GM23248 (cell line): ENCODE measurements at regions not wholly inside any gene's neighbourhood (a gene's known extent, or its start where the extent isn't known, plus 50 kb on each side); places are given as distances from the start of the nearest gene placed in this dataset.

Experiments
- DNase-seq: peaks from one replicate; pipeline ENCODE4 v3.0.0-alpha.2; 2015
- H2AFZ ChIP-seq: fragments of 200-600 bp; sonication (generic); 2 replicates; pipeline ENCODE4 v1.6.1; 2016; ENCODE audit warnings: antibody characterized with exemption
- H3F3A ChIP-seq: fragments of 200-600 bp; sonication (generic); 2 replicates; pipeline ENCODE4 v1.6.1; 2016; ENCODE audit warnings: mild to moderate bottlenecking, antibody characterized with exemption, mixed run types; ENCODE audit not compliant: insufficient read depth
- H3K27ac ChIP-seq: fragments of 200-600 bp; sonication (generic); 2 replicates; pipeline ENCODE4 v1.5.1; 2016; ENCODE audit warnings: mild to moderate bottlenecking
- H3K27me3 ChIP-seq: fragments of 200-600 bp; sonication (generic); replicated peaks from 2 replicates; pipeline ENCODE4 v1.6.1; 2016; ENCODE audit warnings: mild to moderate bottlenecking; ENCODE audit not compliant: insufficient read depth
- H3K36me3 ChIP-seq: fragments of 200-600 bp; sonication (generic); 2 replicates; pipeline ENCODE4 v1.6.1; 2016; ENCODE audit warnings: low read depth, mild to moderate bottlenecking
- H3K4me1 ChIP-seq: fragments of 200-600 bp; sonication (generic); 2 replicates; pipeline ENCODE4 v1.6.1; 2016; ENCODE audit warnings: mild to moderate bottlenecking; ENCODE audit not compliant: insufficient read depth
- H3K4me2 ChIP-seq: fragments of 200-600 bp; sonication (generic); one replicate; pipeline ENCODE4 v1.6.1; 2016; ENCODE audit warnings: mild to moderate bottlenecking; ENCODE audit not compliant: unreplicated experiment
- H3K4me3 ChIP-seq: fragments of 200-600 bp; sonication (generic); 2 replicates; pipeline ENCODE4 v1.5.1; 2016; ENCODE audit warnings: mild to moderate bottlenecking
- H3K79me2 ChIP-seq: fragments of 200-600 bp; sonication (generic); 2 replicates; pipeline ENCODE4 v1.6.1; 2016; ENCODE audit warnings: mild to moderate bottlenecking; ENCODE audit not compliant: insufficient read depth
- H3K9ac ChIP-seq: fragments of 200-600 bp; sonication (generic); 2 replicates; pipeline ENCODE4 v1.6.1; 2016; ENCODE audit warnings: mild to moderate bottlenecking
- H3K9me2 ChIP-seq: fragments of 200-600 bp; sonication (generic); 2 replicates; pipeline ENCODE4 v1.6.1; 2016; ENCODE audit warnings: mixed run types, mild to moderate bottlenecking, moderate library complexity; ENCODE audit not compliant: insufficient read depth
- H3K9me3 ChIP-seq: fragments of 200-600 bp; sonication (generic); one replicate; pipeline ENCODE4 v1.6.1; 2017; ENCODE audit warnings: low read depth
- H4K20me1 ChIP-seq: fragments of 200-600 bp; sonication (generic); 2 replicates; pipeline ENCODE4 v1.6.0; 2016; ENCODE audit not compliant: insufficient read depth
- EZH2 ChIP-seq: fragments of 200-600 bp; sonication (generic); IDR thresholded peaks from 2 replicates; pipeline ENCODE4 v1.6.1; 2018; ENCODE audit warnings: antibody characterized with exemption, mild to moderate bottlenecking; ENCODE audit not compliant: insufficient read depth, poor library complexity, severe bottlenecking
- EZH2phosphoT487 ChIP-seq: fragments of 200-600 bp; sonication (generic); IDR thresholded peaks from 2 replicates; pipeline ENCODE4 v1.6.1; 2018; ENCODE audit warnings: antibody characterized with exemption, moderate library complexity, mild to moderate bottlenecking, low read depth; ENCODE audit not compliant: insufficient read depth
- WGBS, 2 experiments: methylation state at CpG; one replicate each; pipeline ENCODE4 v1.1.6; 2015 to 2017; ENCODE audit warnings: low lambda C conversion rate in 2 of 2, low coverage in 1 of 2; ENCODE audit errors: missing lambda C conversion rate in 2 of 2; 5-methylcytosine and 5-hydroxymethylcytosine counted together
- in situ Hi-C: fragments of 300-500 bp; cut with MboI; formaldehyde crosslinking; loops from 2 replicates; pipeline ENCODE4 v1.15.0; 2020

- no peak for TF ChIP-seq EZH2phosphoT487
- no peak for TF ChIP-seq EZH2
- H3K4me2 ChIP-seq, result no peak overlapping the region
These were observed 57.4 kb upstream of the SDK1 start for GRCh38 chr7:3243680-3244079.

DNA sequence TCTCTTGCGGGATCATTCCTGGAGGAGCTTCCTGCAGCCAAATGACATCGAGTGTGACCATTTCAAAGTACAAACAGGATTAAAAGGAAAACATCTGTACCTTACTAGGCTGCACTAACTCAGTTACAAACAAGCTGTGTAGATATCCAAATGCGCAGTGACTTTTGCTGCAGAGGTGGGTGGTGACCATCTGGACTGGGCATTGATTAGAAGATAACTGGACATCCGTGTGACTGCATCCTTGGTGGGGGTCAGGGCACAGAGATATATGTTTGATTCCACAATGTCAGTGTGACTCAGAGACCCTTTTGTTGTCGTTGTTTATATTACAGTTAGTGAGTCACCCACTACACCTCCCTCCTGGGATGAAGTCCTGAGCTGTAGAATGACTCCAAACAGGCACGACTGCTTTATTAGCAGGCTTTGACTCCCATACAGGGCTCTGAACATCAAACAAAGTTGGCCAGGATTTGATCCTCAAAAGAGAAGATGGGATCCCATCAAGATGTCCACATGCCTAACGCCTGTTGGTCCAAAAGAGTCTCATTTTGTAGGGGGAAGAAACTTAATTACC, 56.7 kb upstream of the SDK1 start:
- no peaks in the 10 kb centered on the region for H3K79me2 ChIP-seq
- no peak overlapping the region for H3K4me2 ChIP-seq
- no peaks in the 10 kb centered on the region for H3K9me2 ChIP-seq
- in situ Hi-C loops, result no loop called here
- H3K27me3 ChIP-seq, result no peaks in the 10 kb centered on the region
- H3K27ac ChIP-seq, result no peak overlapping the region
- WGBS, 2 experiments, result 35 to 39% methylated on average over 7 of the region's 7 CpGs
- H3K9ac ChIP-seq, result no peak overlapping the region
- no peaks in the 10 kb centered on the region for H3K9me3 ChIP-seq
- H3K4me3 ChIP-seq, result no peak overlapping the region
- no peak overlapping the region for H2AFZ ChIP-seq
- H3K4me1 ChIP-seq, result no peaks in the 10 kb centered on the region
- DNase-seq, result peak; percentile 33
- H3F3A ChIP-seq, result no peaks in the 10 kb centered on the region
- no peaks in the 10 kb centered on the region for H4K20me1 ChIP-seq
- H3K36me3 ChIP-seq, result no peaks in the 10 kb centered on the region
- TF ChIP-seq EZH2, result no peak
- TF ChIP-seq EZH2phosphoT487, result no peak

More at GRCh38 chr7:3243680-3244079, 57.4 kb upstream of the SDK1 start:
- no peak overlapping the region for H3K27ac ChIP-seq
- no peaks in the 10 kb centered on the region for H3K27me3 ChIP-seq
- 73 to 80% methylated on average over 15 of the region's 15 CpGs for WGBS, 2 experiments
- H3F3A ChIP-seq, result no peaks in the 10 kb centered on the region
- H3K9me3 ChIP-seq, result no peaks in the 10 kb centered on the region
- no peak for DNase-seq
- no peaks in the 10 kb centered on the region for H3K79me2 ChIP-seq
- H3K4me1 ChIP-seq, result no peaks in the 10 kb centered on the region
- no peak overlapping the region for H3K9ac ChIP-seq
- no peaks in the 10 kb centered on the region for H3K9me2 ChIP-seq
- no peaks in the 10 kb centered on the region for H4K20me1 ChIP-seq
- H3K4me3 ChIP-seq, result no peak overlapping the region
- no peak overlapping the region for H2AFZ ChIP-seq
- H3K36me3 ChIP-seq, result no peaks in the 10 kb centered on the region
- in situ Hi-C loops, result no loop called here

GRCh38 chr7:3245077-3245476, 56.0 kb upstream of the SDK1 start:
- Histone ChIP-seq H2AFZ (no peak overlapping the region), H3K27me3 (no peaks in the 10 kb centered on the region), H3K9me2 (no peaks in the 10 kb centered on the region), H3K9ac (no peak overlapping the region), H3K4me3 (no peak overlapping the region), H3K79me2 (no peaks in the 10 kb centered on the region), H3K27ac (no peak overlapping the region), H3K4me2 (no peak overlapping the region), H3K9me3 (no peaks in the 10 kb centered on the region), H3F3A (no peaks in the 10 kb centered on the region), H3K36me3 (no peaks in the 10 kb centered on the region), H4K20me1 (no peaks in the 10 kb centered on the region), H3K4me1 (no peaks in the 10 kb centered on the region)
- TF ChIP-seq EZH2phosphoT487, result no peak
- no peak for TF ChIP-seq EZH2
- WGBS, 2 experiments, result 35 to 62% methylated on average over 2 of the region's 2 CpGs
- in situ Hi-C loops, result no loop called here
- DNase-seq, result no peak

DNA sequence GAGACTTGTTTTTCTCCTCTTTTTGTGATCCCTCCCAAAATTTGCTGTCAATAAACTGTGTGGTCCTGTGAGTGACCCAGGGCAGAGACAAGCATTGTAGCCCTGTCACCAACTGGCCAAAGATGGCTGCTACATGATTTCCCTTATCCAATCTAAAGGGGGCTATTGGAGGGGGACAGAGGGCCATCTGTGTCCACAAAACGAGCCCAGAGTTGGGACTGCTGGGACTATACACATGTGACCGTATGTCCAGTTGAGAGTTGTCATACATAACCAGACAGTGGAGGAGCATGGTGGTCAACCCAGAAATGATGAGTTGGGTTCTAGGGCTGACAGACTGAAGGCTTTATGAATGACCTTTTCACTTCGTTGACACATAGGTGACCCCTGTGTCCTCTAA, 55.3 kb upstream of the SDK1 start:
- H3K79me2 ChIP-seq, result no peaks in the 10 kb centered on the region
- TF ChIP-seq EZH2 (no peak), EZH2phosphoT487 (no peak)
- H3K9me2 ChIP-seq, result no peaks in the 10 kb centered on the region
- no peaks in the 10 kb centered on the region for H3K27me3 ChIP-seq
- 39 to 50% methylated on average over 3 of the region's 3 CpGs for WGBS, 2 experiments
- H3K9ac ChIP-seq, result no peak overlapping the region
- no peak overlapping the region for H2AFZ ChIP-seq
- DNase-seq, result no peak
- in situ Hi-C loops, result no loop called here
- H3K4me1 ChIP-seq, result no peaks in the 10 kb centered on the region
- no peaks in the 10 kb centered on the region for H3F3A ChIP-seq
- H3K27ac ChIP-seq, result no peak overlapping the region
- H3K36me3 ChIP-seq, result no peaks in the 10 kb centered on the region
- H3K9me3 ChIP-seq, result no peaks in the 10 kb centered on the region
- no peak overlapping the region for H3K4me3 ChIP-seq
- H3K4me2 ChIP-seq, result no peak overlapping the region
- no peaks in the 10 kb centered on the region for H4K20me1 ChIP-seq

GRCh38 chr7:3246127-3246526, 54.9 kb upstream of the SDK1 start:
- H3K27me3 ChIP-seq, result no peaks in the 10 kb centered on the region
- no peak overlapping the region for H3K9ac ChIP-seq
- no peaks in the 10 kb centered on the region for H3K36me3 ChIP-seq
- H3K79me2 ChIP-seq, result no peaks in the 10 kb centered on the region
- no peak overlapping the region for H3K27ac ChIP-seq
- DNase-seq, result no peak
- no peaks in the 10 kb centered on the region for H3K4me1 ChIP-seq
- TF ChIP-seq EZH2 (no peak), EZH2phosphoT487 (no peak)
- H3K9me2 ChIP-seq, result no peaks in the 10 kb centered on the region
- in situ Hi-C loops, result no loop called here
- WGBS, 2 experiments, result 43 to 57% methylated on average over 3 of the region's 3 CpGs
- H2AFZ ChIP-seq, result no peak overlapping the region
- no peak overlapping the region for H3K4me3 ChIP-seq
- no peaks in the 10 kb centered on the region for H4K20me1 ChIP-seq
- H3K4me2 ChIP-seq, result no peak overlapping the region
- no peaks in the 10 kb centered on the region for H3F3A ChIP-seq
- H3K9me3 ChIP-seq, result no peaks in the 10 kb centered on the region
